NCI-H2081 (cell line): ENCODE measurements at regions not wholly inside any gene's neighbourhood (a gene's known extent, or its start where the extent isn't known, plus 50 kb on each side); places are given as distances from the start of the nearest gene placed in this dataset.

Experiments used
- DNase-seq, 2 experiments: peaks; one replicate each; lab custom pipeline; 2025; lab: John Stamatoyannopoulos, UW

DNA sequence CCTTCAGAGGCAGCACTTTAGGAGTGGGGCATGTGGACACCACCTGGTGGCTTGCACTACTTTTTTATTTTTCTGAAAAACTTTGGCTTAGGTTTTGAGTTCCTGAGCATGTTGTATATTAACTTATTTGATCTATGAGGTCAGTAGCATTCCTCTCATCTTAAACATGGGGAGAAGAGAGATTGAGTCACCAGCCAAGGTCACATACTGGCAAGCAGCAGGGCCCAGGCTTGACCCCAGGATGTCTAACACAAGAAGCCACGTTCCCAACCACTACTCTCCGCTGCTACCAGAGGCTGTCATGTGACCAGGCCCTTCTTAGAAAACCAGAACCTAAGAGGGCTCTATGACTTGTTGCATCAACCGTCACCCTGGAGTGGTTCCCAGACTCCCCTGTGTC lies 210.3 kb upstream of the GPR26 start:
- DNase-seq = no peak

DNA sequence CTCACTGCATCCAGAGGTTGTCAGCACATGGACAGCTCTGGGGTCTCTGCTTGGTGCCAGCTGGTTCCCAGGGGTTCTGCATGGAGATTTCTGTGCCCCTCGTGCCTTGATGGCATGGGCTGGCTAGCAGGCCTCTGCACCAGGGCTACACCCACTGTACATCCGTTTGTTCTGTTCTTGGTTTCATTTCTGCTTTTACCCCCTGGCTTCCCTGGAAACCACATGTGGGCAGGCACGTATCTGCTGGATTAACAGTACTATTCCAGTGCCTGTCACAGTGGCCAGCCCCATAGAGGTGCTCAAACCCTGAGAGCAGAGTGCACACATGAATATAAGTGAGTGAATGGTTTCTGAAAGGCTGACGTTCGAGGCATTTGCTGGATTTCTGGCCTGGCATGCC lies 207.2 kb upstream of the GPR26 start:
- DNase-seq = no peak

DNA sequence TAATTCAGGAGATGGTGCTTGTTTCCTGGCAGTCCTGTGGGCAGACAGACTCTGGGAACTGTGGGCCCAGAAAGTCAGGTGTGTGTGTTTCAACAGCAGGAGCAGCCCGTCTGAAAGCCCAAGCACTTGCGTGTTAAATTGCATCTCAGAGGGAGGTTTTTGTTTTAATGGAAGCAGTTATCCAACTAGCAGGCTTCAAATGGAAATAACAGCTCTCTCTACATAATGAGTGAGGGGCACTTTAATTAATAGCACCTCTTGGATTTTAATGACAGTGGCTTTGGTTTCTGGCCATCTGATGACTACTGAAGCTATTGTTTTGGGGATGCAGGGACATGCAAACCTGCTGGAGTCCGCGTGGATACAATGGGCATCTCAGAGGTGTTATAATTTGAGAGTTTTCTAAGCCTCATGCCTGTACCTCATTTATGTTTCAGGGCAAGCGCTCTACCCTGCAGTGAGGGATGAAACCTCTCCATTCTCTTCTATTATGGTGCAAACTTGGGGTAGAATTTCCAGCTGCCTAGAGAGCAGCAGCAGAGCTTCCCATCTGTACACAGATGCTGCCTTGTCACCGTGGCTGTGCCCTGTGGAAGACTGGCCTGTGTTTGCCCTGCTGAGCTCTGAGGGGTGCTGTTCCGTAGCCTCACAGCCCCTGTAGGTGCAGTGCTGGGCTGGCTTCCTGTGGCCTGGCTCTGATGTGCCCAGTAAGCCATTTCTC lies 206.6 kb upstream of the GPR26 start:
- no peak for DNase-seq

DNA sequence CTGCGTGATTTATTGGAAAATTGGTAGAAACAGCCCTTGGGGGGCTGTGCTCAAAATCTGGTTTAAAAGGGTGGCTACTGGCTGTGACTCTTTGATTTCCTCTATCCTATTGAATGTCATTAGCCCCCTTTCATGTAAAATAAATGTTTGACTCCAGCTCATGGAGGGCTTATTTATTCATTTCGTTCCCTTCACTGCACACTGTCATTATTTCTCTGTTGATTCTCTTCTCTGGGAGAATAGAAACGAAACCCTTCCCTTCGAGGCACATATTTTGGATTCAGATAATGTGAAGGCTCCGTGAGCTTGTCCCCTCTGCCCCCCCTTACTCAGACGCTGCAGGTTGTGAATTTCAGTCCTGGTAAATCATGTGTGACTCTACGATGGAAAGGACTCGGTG lies 203.9 kb upstream of the GPR26 start:
- DNase-seq = no peak

DNA sequence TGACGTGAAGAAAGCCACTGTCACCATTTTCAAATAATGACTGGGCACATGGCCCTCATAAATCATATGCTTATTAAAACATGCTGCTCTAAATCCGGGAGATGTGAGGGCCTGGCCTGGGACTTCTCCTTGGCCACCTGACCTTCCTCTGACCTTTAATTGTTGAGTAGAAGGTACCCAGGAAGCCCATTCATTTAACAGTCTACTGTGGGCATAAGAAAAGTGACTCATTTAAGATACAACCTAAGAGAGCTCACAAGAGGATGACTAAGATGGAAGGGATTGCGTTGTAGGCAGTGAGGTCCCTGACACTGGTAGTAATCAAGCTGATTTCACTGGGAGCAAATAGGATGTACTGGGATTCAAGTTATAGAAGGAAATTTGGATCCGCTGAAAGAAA lies 203.4 kb upstream of the GPR26 start:
- DNase-seq = no peak

DNA sequence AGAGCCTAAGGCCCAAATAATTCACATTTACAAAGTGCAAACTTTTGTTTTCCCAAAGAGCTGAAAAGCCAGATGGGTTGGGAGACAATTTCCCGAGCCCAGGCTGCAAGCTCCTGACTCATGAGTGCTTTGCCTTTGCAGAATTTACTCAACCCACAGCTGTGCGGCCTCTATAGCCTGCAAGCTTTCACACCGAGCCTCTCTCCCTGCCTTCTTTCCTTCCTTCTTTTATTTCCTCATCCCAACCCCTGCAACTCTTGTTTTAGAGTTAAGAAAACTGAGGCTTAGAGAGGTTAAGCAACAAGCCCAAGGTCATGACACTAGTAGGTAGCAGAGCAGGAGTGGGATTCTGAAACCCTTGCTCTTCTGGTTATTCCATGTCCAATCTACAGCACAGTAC lies 203.0 kb upstream of the GPR26 start:
- no peak for DNase-seq

DNA sequence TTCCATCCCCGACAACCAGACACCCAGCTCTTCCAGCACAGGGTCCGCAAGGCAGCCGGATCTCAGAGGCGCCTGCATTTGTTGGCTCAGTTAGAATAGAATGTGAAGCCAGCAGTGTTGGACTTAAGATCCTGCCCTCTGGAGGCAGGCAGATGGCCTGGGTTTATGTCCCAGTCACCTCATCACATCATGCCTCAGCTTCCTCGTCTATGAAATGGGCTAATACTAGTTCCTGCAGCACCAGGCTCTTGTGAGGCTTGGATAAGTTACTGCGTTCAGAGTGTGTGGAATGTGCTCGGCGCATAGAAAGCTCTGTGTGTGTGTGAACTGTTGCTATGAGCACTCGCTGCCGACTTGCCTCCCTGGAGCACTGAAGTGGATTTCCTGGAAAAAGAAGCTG lies 202.5 kb upstream of the GPR26 start:
- DNase-seq = no peak

DNA sequence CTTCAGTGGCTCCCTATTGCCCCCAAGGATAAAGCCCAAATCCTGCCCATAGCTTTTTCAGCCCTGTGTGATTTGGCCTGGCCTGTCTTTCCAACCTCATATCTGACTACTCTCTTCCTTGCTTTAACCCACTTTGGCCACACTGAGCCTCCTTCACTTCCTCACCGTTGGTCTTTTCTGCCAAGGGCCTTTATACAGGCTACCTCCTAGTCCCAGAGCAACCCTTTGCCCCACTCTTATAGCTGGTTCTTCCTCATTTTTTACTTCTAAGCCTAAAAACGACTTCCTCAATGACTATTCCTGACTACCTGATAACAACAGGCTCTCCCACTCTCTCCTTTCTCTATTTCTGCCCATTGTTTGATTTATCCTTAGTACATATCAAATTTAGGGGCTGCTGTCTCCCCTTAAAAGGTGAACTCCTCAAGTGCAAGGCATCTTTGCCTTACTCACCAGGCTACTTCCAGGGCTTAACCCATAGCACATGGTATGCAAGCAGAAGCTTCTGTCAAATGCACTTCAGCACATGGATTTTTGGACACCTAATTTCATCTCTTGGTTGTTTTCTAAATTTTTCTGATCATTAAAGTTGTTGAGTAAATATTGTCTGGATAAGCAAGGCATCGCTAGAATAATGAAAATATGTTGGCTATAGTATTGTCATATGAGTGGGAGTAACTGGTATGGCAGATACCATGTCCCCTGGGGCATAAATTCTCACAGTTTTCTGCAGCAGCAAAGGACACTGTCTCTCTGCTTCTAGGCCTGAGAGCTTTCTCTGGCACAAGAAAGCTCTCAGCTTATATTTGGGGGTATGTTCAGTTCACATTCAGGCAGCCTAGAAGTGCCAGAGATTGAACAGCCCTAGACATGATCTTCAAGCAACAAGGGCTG lies 201.5 kb upstream of the GPR26 start:
- no peak for DNase-seq

DNA sequence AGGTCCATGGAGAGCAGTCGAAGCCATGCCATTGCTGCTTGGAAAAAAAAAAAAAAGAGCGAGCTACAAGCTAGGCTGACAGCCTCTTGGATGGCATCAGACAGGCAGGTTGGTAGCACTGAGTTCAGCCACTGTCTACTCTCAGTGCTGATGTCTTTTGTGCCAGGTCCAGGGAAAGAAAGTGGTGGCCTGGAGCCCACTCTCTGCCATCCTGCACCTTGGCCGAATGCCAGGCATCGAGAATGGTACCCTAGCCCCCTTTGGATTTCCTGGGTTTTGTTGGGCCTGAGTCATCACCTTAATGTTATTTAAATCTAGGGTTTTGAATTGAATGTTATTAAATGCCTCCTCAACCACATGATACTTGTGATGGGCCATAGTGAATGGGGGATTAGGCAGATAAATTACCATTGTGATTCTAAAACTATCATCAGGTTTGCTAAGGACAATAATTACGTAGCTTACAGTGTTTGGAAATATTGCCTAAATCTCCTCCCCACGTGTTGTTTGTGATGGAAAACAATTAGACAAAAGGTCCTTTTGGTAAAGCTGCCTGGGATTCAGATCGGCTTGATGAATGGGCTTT lies 195.7 kb upstream of the GPR26 start:
- DNase-seq = peak; percentile 2 to 56

DNA sequence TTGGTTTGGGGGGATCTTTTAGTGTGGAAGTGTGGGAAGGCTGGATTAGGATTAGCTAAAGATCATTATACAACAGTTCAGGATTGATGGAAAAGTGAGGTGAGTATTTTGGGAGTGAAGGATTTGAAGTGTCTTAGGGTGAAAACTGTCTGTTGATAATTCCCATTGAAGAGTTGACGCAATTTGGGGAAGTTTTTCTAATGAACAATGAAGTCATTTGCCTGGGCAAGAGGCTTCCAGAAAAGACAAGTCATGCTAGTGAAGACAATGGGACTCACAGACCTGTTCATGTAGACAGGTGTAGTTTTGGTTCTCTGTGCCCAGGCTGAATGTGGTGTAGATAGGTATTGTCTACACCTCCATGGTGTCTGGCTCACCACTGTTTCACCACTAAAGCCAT lies 194.3 kb upstream of the GPR26 start:
- DNase-seq = no peak

DNA sequence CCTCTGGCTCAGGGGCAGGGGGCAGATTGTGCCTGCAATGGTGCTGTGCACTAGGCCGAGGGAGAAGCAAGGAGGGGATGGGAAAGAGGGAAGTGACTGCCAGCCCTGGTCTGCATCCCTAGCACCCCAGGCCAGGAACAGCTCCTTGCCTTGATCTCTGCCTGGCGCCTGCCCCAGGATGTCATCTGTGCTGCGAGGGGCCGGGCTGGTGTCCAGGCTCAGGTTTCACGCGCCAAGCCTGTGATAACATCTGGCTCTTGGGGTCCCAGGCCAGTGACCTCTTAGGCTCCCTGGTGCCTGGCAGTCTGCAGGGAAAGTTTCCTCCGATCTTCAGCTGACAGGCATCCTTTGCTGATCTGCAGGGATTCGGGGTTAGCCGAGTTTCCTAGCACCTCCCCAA lies 193.5 kb upstream of the GPR26 start:
- no peak for DNase-seq

DNA sequence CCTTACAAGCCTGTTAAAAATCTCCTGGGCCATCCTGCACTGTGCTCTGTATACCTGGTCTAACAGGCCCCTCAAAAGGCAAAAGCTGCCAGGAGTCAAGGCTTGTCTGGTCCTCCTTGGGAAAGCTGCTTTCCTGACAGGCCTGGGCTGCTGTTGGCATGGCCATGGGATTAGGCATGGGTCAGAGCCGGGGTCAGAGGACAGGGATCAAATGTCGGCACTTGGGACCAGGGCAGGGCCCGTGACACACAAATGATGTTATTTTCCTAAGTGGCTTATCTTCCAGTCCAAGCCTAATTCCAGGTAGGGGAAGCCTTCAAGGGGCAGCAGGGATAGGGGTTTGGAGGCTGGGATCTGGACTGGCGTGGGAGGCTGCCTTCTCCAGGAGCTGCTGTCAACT lies 191.5 kb upstream of the GPR26 start:
- no peak for DNase-seq

DNA sequence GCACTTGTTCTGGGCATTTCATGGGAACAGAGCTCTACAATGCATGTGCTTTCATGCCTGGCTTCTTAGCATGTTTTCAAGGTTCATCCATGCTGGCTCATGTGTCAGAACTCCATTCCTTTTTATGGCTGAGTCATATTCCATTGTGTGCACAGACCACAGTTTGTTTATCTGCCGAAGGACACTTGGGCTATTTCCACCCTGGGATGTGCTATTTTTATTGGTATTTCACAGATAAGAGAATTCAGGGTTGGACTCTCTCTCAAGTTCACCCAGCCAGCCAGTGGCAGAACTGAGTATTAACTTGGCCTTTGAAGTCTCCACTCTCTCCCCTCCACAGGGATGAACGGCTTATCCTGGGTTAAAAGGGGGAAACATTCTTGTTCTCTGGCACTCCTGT lies 190.7 kb upstream of the GPR26 start:
- no peak for DNase-seq

DNA sequence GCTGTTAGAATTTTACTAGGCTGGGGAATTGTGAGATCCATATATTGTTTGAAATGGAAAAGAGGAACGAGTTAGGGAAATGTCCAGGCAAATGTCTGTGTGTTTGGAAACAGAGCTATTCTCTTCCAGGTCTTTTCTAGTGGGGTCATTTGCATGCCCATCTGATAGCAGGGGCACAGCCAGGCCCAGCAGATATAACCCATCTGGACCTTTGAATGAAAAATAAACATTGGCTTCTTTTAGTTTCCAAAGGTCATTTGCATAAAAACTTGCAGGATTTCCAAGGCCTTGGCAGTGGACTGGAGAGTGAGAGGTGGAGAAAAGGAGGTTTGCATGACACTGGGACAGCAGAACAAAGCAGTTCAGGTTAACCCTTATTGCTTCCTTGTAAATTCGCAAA lies 188.0 kb upstream of the GPR26 start:
- DNase-seq = no peak

DNA sequence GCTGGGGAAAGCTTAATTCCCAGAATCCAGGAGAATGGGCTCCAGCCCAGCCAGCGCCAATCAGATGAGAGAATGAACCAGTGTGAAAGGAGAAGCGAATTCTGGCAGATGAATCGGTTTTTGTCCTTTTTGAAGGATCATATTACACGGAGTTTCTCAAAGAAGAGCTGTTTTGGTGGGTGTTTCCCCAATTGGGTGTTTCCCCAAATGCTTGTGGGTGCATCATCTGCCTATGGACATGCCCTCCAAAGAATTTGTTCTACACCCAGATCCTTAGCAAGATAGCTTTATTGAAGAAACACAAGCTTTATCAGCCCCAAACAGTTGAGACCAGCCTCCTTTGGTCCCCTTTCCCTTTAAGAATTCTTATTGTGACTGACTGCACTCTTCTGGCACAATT lies 186.5 kb upstream of the GPR26 start:
- DNase-seq = no peak

DNA sequence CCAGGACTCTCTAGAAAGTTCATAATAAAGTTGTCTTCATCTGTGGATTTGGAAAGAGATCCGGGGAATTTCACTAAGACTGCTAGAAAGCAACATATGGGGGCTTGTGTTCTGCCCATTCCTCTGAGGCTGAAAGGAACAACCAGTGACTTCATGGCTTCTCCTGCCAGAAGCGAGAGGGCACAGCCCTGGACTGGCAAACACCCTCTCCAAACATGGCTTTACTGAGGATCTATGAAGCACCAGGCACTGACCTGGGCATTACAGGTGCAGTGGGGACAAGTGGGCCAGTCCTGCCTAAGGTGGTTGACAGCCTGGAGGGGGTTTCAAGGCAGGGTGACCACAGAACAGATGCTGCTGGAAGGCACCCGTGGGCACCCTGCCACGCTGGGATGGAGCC lies 185.8 kb upstream of the GPR26 start:
- DNase-seq = no peak

DNA sequence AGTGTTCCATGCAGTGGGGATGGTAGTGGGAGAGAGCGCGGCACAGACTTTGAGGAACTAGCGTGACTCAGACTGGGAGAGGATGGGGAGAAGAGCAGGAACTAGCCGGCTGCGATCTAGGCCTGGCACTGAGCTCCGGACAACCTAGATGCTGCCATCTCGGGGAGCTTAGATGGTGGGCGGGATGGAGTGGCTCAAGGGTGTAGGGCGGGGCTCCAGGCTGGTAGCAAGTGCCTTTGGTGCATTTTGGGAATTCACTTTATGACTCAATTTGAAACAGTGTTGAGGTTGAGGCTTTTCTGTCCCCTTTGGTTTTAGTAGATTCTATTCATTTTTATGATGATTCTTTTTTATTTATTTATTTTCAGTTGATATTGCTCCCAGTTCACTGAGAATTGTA lies 185.3 kb upstream of the GPR26 start:
- DNase-seq = no peak

DNA sequence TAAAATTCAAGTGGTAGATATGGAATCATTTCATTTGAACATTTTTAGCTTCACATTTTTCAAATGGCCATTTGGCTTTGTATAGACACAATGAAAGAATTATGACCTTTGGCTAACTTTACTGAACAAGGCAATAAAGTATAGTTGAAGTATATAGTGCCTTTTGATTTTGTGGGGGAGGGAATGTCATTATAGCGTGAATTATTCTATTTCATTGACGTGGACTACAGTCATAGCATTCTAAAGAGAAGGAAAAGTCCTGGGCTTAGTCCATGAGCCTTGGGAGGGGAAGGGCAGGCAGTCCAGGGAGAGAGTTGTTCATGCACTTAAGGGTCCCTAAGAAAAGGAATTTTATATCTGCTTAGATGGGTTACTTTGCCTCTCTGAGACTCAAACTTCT lies 181.4 kb upstream of the GPR26 start:
- DNase-seq = no peak

DNA sequence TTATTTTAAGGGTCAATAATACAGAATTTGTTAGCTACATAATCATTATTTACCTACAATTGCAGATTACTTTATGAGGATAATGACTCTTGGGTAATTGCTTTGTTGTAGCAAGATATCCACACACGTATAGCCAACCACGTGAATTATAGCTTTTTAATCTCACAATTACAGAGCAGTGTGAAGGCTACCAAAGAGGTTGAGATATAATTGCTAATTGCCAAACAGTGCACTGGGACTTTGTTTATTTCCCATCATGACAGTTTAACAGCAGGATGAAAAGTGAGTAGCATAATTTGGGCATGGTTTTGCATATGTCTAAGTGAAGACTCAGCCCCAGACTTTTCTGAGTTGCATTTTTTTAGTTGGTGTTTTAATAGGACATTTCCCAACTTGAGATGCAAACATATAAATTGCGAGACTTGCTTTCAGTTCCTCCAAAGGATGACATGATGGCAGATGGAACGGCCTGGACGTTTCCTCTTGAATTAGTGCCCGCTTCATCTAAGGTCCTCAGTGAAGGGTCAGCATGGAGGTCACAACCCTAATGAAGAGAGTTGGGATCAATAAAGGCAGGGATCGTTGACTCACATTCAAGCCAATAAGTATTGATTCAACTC lies 180.7 kb upstream of the GPR26 start:
- peak in 1 of 2 experiments; percentile 1 for DNase-seq

DNA sequence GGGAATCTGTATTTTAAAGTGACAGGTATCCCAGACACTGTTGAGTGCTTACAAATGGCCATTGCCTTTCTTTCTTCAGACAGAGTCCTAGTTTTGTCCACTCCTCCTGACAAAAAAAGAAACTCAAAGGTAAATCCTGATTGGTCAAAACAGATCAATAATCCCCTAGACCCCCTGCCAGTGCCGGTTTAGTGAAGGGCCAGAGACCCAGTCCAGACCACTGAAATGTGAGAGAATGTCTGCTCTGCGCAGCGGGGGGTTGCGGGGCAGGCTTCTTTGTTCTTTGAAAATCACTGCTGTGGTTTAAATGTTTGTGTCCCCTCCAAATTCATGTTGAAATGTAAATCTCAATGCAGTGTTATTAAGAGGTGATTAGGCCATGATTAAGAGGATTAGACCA lies 177.7 kb upstream of the GPR26 start:
- no peak for DNase-seq

DNA sequence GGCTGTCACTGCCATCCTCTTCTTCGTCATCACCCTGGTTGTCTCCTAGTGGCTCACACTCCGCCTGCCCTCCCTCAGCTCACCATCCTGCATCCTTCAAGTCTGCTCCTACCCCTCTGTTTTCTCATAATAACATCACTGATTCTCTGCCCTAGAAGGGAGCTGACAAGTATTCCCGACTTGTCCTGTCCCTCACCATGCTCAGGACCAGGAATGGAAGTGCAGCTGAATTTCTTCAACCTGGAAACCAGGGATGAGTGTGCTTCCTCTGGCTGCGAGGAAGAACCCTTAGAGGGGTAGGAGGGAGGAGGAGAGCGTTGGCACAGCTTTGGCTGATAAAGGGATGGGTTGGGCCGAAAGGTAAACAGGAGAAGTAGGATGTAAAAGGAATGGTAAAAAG lies 174.8 kb upstream of the GPR26 start:
- DNase-seq = no peak

DNA sequence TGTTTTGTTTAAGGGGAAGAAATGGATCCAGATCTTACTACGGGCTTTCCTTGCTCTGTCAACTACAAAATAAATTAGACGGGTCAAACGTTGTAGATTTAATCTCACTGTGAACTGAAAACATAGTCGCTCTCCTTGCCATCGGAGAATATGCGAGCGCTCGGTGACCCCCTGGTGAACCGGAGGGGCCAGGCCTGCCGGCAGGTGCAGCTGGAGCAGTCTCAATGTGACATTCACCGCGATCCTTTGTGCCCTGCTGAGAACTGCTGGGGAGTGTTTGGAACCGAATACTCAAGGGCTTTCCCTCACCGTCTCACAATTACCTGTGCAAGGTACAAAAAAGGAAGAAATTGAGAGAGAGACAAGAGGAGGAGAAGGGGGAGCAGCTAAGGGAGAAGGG lies 174.1 kb upstream of the GPR26 start:
- no peak for DNase-seq

DNA sequence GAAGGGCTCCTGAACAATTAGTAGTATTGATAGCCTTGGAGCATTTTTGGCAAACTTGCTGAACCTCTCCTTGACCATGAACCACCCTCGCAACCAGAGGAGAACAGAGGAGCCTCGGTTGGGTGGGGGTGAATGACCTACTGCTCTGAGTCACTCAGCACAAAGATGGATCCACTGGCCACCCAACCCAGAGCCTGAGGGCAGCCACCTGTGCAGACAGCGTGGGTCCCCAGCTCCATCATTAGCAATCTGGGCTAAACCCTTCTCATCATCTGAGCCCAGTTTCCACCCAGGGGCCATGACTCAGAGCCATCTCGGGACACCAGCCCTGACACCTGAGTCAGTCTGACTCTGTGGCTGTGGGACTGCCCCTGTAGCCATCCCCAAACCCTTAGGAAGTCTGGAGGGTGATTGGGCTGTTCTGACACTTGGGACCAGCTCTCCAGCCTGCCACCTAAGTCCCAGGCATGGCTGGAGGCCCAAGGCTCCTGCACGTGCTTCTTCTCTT lies 171.8 kb upstream of the GPR26 start:
- DNase-seq = no peak
